ENCODE measurements at regions not wholly inside any gene's neighbourhood (a gene's known extent, or its start where the extent isn't known, plus 50 kb on each side); places are given as distances from the start of the nearest gene placed in this dataset.

GRCh38 chr1:239764546-239764945, 327.1 kb upstream of the FMN2 start:
- no peak for TF ChIP-seq CTCF (conservative IDR thresholded peaks at IDR 0.05; ENCODE audit: low read length)
- DNase-seq (ENCODE audit: low read depth), result no peak
- no peak overlapping the region for H3K4me3 ChIP-seq (ENCODE audit: low read length)

GRCh38 chr1:239765163-239765562, 326.5 kb upstream of the FMN2 start:
- DNase-seq (ENCODE audit: low read depth), result no peak
- H3K4me3 ChIP-seq (ENCODE audit: low read length), result no peak overlapping the region
- no peak for TF ChIP-seq CTCF (conservative IDR thresholded peaks at IDR 0.05; ENCODE audit: low read length)

GRCh38 chr1:239771550-239771949, 320.1 kb upstream of the FMN2 start:
- H3K4me3 ChIP-seq (ENCODE audit: low read length), result no peak overlapping the region
- DNase-seq (ENCODE audit: low read depth), result no peak
- TF ChIP-seq CTCF (conservative IDR thresholded peaks at IDR 0.05; ENCODE audit: low read length), result no peak

GRCh38 chr1:239772446-239772845, 319.2 kb upstream of the FMN2 start:
- no peak for TF ChIP-seq CTCF (conservative IDR thresholded peaks at IDR 0.05; ENCODE audit: low read length)
- no peak for DNase-seq (ENCODE audit: low read depth)
- no peak overlapping the region for H3K4me3 ChIP-seq (ENCODE audit: low read length)

- DNase-seq (ENCODE audit: low read depth), result no peak
- no peak for TF ChIP-seq CTCF (conservative IDR thresholded peaks at IDR 0.05; ENCODE audit: low read length)
- no peak overlapping the region for H3K4me3 ChIP-seq (ENCODE audit: low read length)
Observed at GRCh38 chr1:239775466-239775865, 316.2 kb upstream of the FMN2 start.

- no peak overlapping the region for H3K4me3 ChIP-seq (ENCODE audit: low read length)
- no peak for DNase-seq (ENCODE audit: low read depth)
- TF ChIP-seq CTCF (conservative IDR thresholded peaks at IDR 0.05; ENCODE audit: low read length), result no peak
Observed at GRCh38 chr1:239778208-239778813, 313.4 kb upstream of the FMN2 start.

- no peak for DNase-seq (ENCODE audit: low read depth)
- no peak for TF ChIP-seq CTCF (conservative IDR thresholded peaks at IDR 0.05; ENCODE audit: low read length)
Observed at GRCh38 chr1:239779962-239780361, 311.7 kb upstream of the FMN2 start.

More at GRCh38 chr1:239779962-239780361, 311.7 kb upstream of the FMN2 start:
- H3K4me3 ChIP-seq (ENCODE audit: low read length), result no peak overlapping the region

Measured in AG10803 (cell line).